Endothelial cell of umbilical vein (primary cell): ENCODE measurements at regions not wholly inside any gene's neighbourhood (a gene's known extent, or its start where the extent isn't known, plus 50 kb on each side); places are given as distances from the start of the nearest gene placed in this dataset.

Experiments
- BruUV-seq: library from RNA; stranded (reverse); fragments of 400-500 nt; replicated peaks from 2 replicates; lab custom pipeline; 2021; lab: Mats Ljungman, UMichigan
- CTCF ChIA-PET: fragments of 300-600, 350-600 bp; sonication (Branson Sonifier 250); formaldehyde crosslinking; loops from one replicate; lab custom pipeline; 2021; ENCODE audit warnings: antibody characterized with exemption, inconsistent platforms; lab: Charles Lee
- POLR2A ChIA-PET: fragments of 300-600, 350-600 bp; sonication (Branson Sonifier 250); formaldehyde crosslinking; loops from one replicate; lab custom pipeline; 2021; ENCODE audit warnings: antibody characterized with exemption, inconsistent platforms; lab: Charles Lee
- DNase-seq: peaks from one replicate; pipeline ENCODE4 v3.0.0-alpha.2; 2011; ENCODE audit warnings: low read depth, low spot score
- FAIRE-seq: peaks from 2 replicates; lab custom pipeline; 2011; peaks lifted over from hg19 to GRCh38; lab: Jason Lieb, UNC
- H2AFZ ChIP-seq: 2 replicates; pipeline ENCODE4 v1.6.0; 2012; ENCODE audit warnings: low read depth, low read length, control low read depth, inconsistent platforms
- H3K27ac ChIP-seq: 2 replicates; pipeline ENCODE4 v1.5.1; 2011; ENCODE audit warnings: low read depth, mild to moderate bottlenecking, control low read depth, low read length, moderate library complexity; ENCODE audit not compliant: insufficient read depth
- H3K27me3 ChIP-seq, 2 experiments: 2 replicates each; pipeline versions ENCODE4 v1.6.0 to v1.6.1; 2011; ENCODE audit warnings: low read length in 2 of 2, mixed read lengths in 1 of 2; ENCODE audit not compliant: control insufficient read depth in 2 of 2, insufficient read depth in 2 of 2
- H3K36me3 ChIP-seq, 2 experiments: 2 replicates in 1 of 2; 3 replicates in 1 of 2; pipeline ENCODE4 v1.5.1; 2011; ENCODE audit warnings: low read length in 2 of 2, mild to moderate bottlenecking in 1 of 2, moderate library complexity in 1 of 2; ENCODE audit not compliant: control insufficient read depth in 2 of 2, insufficient read depth in 2 of 2; ENCODE audit errors: extremely low read depth in 1 of 2
- H3K4me1 ChIP-seq: 3 replicates; pipeline ENCODE4 v1.5.1; 2011; ENCODE audit warnings: mild to moderate bottlenecking, low read length; ENCODE audit not compliant: control insufficient read depth, insufficient read depth; ENCODE audit errors: extremely low read depth
- H3K4me2 ChIP-seq: 2 replicates; pipeline ENCODE4 v1.6.1; 2011; ENCODE audit warnings: low read length, control low read depth, mixed read lengths; ENCODE audit not compliant: insufficient read depth
- H3K4me3 ChIP-seq, 3 experiments: fragments of 200-600 bp in 1 of 3; sonication (generic), shearing (Covaris generic) in 1 of 3; replicated peaks in 1 of 3; 2 replicates each; pipeline ENCODE4 v1.5.1; 2011 to 2016; ENCODE audit warnings: control low read depth in 3 of 3, low read length in 3 of 3, mild to moderate bottlenecking in 2 of 3, inconsistent platforms in 1 of 3, low read depth in 1 of 3, moderate library complexity in 1 of 3; ENCODE audit not compliant: insufficient read depth in 1 of 3
- H3K79me2 ChIP-seq: 2 replicates; pipeline ENCODE4 v1.6.0; 2012; ENCODE audit warnings: low read length, inconsistent platforms; ENCODE audit not compliant: control insufficient read depth, insufficient read depth
- H3K9ac ChIP-seq: replicated peaks from 2 replicates; pipeline ENCODE3; 2011; ENCODE audit warnings: low read length, control low read depth; ENCODE audit not compliant: insufficient read depth; ENCODE audit errors: extremely low read depth
- H3K9me1 ChIP-seq: replicated peaks from 3 replicates; pipeline ENCODE4 v1.6.0; 2011; ENCODE audit warnings: mild to moderate bottlenecking, low read length; ENCODE audit not compliant: control insufficient read depth, insufficient read depth; ENCODE audit errors: extremely low read depth
- H3K9me3 ChIP-seq: replicated peaks from 2 replicates; pipeline ENCODE4 v1.5.1; 2012; ENCODE audit warnings: low read length, inconsistent platforms; ENCODE audit not compliant: control insufficient read depth, insufficient read depth
- H4K20me1 ChIP-seq: replicated peaks from 2 replicates; pipeline ENCODE3; 2011; ENCODE audit warnings: mild to moderate bottlenecking, low read length; ENCODE audit not compliant: control insufficient read depth, insufficient read depth; ENCODE audit errors: extremely low read depth
- EZH2 ChIP-seq: IDR thresholded peaks from 2 replicates; pipeline ENCODE4 v1.6.1; 2012; ENCODE audit warnings: borderline replicate concordance, low read depth, mild to moderate bottlenecking, moderate library complexity, low read length, inconsistent platforms; ENCODE audit not compliant: severe bottlenecking
- FOS ChIP-seq: IDR thresholded peaks from 2 replicates; pipeline ENCODE4 v1.6.1; 2011; ENCODE audit warnings: mild to moderate bottlenecking, low read length, moderate library complexity, borderline replicate concordance; ENCODE audit not compliant: insufficient read depth
- GATA2 ChIP-seq: IDR thresholded peaks from 2 replicates; pipeline ENCODE4 v1.7.0; 2011; ENCODE audit warnings: low read depth, mild to moderate bottlenecking, moderate library complexity, mixed read lengths, low read length; ENCODE audit not compliant: insufficient read length, insufficient read depth
- JUN ChIP-seq: IDR thresholded peaks from 2 replicates; pipeline ENCODE4 v1.6.1; 2011; ENCODE audit warnings: borderline replicate concordance, low read depth; ENCODE audit not compliant: insufficient read length, insufficient read depth
- MYC ChIP-seq: IDR thresholded peaks from one replicate; pipeline ENCODE4 v1.6.1; 2011; ENCODE audit warnings: mild to moderate bottlenecking, low read depth, low read length
- POLR2A ChIP-seq: IDR thresholded peaks from 2 replicates; pipeline ENCODE4 v1.6.1; 2012; ENCODE audit warnings: low read depth, mild to moderate bottlenecking, control low read depth, low read length
- POLR2AphosphoS5 ChIP-seq: IDR thresholded peaks from 2 replicates; pipeline ENCODE4 v1.6.1; 2012; ENCODE audit warnings: low read depth, mild to moderate bottlenecking, control low read depth, low read length, moderate library complexity; ENCODE audit not compliant: insufficient read depth
- dilution Hi-C: fragments of 300-500 bp; cut with MboI; formaldehyde crosslinking; loops from one replicate; pipeline ENCODE4 v1.15.0; 2019; ENCODE audit warnings: low sequenced_read_pairs; ENCODE audit not compliant: extremely low pct_ligation_motif_present
- intact Hi-C: fragments of 100-400 bp; cut with micrococcal nuclease; formaldehyde crosslinking; loops from one replicate; pipeline ENCODE4 v1.10.0; 2022
- TF ChIP-seq, protein P1 (sequence below), 2 donors: IDR thresholded peaks; 1 replicate in 1 of 2; 2 replicates in 1 of 2; pipeline ENCODE4 v1.5.1; 2011; ENCODE audit warnings: low read length in 2 of 2, mild to moderate bottlenecking in 2 of 2, moderate library complexity in 2 of 2, control low read depth in 1 of 2, inconsistent platforms in 1 of 2, low read depth in 1 of 2; ENCODE audit not compliant: insufficient read depth in 1 of 2; ENCODE audit errors: extremely low read depth in 1 of 2
- TF ChIP-seq, protein P2 (sequence below): IDR thresholded peaks from 2 replicates; pipeline ENCODE4 v1.6.1; 2011; ENCODE audit not compliant: insufficient read depth, insufficient read length

DNA sequence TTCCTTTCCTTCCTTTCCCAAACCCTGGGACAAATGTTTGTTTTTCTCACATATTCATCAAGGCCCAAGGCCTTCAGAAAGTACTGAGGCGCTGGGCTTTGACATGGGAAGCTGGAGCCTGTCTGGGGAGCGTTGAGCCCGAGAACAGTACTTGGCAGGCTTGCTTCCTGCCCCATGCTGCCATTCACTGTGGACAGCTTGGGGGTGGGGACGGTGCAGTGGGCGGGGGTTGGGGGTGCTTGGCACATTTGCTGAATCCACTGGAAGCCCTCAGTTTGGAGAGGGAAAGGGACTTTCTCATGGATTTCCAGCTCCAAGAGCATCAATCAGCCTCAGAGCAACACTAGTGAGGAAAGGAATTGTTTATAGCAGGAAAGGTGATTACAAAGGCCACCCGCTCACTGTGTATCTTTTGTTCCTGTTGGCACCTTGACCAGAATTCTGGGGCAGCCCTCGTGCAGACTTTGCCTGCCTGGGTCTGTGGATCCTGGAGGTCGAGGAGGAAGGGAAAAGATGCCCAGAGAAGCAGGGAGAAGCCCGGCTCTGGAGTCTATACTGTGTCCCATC is 199.8 kb upstream of the RGMA start:
- Histone ChIP-seq H3K4me3 (no peak overlapping the region), H3K9me3 (peaks cover 3% of the 10 kb centered on the region), H3K9ac (no peak overlapping the region), H3K9me1 (no peaks in the 10 kb centered on the region), H3K4me2 (no peak overlapping the region), H3K4me1 (no peaks in the 10 kb centered on the region), H3K27ac (no peak overlapping the region), H3K36me3 (no peaks in the 10 kb centered on the region), H3K79me2 (no peaks in the 10 kb centered on the region), H4K20me1 (no peaks in the 10 kb centered on the region), H2AFZ (no peak overlapping the region), H3K27me3 (no peaks in the 10 kb centered on the region)
- no TSS peak for BruUV-seq
- TF ChIP-seq POLR2AphosphoS5 (no peak), POLR2A (no peak), GATA2 (no peak), FOS (no peak), EZH2 (no peak), MYC (no peak), JUN (no peak)
- TF ChIP-seq, protein P1, sequence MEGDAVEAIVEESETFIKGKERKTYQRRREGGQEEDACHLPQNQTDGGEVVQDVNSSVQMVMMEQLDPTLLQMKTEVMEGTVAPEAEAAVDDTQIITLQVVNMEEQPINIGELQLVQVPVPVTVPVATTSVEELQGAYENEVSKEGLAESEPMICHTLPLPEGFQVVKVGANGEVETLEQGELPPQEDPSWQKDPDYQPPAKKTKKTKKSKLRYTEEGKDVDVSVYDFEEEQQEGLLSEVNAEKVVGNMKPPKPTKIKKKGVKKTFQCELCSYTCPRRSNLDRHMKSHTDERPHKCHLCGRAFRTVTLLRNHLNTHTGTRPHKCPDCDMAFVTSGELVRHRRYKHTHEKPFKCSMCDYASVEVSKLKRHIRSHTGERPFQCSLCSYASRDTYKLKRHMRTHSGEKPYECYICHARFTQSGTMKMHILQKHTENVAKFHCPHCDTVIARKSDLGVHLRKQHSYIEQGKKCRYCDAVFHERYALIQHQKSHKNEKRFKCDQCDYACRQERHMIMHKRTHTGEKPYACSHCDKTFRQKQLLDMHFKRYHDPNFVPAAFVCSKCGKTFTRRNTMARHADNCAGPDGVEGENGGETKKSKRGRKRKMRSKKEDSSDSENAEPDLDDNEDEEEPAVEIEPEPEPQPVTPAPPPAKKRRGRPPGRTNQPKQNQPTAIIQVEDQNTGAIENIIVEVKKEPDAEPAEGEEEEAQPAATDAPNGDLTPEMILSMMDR (IDR thresholded peaks at IDR 0.05; ENCODE audit: extremely low read depth in 1 of 2, insufficient read depth in 1 of 2, low read depth in 1 of 2, low read length in 2 of 2): no peak
- TF ChIP-seq, protein P2, sequence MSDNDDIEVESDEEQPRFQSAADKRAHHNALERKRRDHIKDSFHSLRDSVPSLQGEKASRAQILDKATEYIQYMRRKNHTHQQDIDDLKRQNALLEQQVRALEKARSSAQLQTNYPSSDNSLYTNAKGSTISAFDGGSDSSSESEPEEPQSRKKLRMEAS: no peak
- DNase-seq (no peak), FAIRE-seq (no peak)
- intact Hi-C loops: no loop called here
- ChIA-PET POLR2A (no interaction called here), CTCF (no interaction called here)
- dilution Hi-C loops: no loop called here
